ENCODE measurements at regions not wholly inside any gene's neighbourhood (a gene's known extent, or its start where the extent isn't known, plus 50 kb on each side); places are given as distances from the start of the nearest gene placed in this dataset.
"Not testable (repeated sequence)": the region's sequence is repeated elsewhere in the genome, so short reads cannot be mapped to it uniquely, and the experiment has no call there.

- DNase-seq: no peak
These were observed 91.8 kb upstream of the CNKSR3 start for GRCh38 chr6:154602296-154602695.

- no peak for DNase-seq
These were observed 92.2 kb upstream of the CNKSR3 start for GRCh38 chr6:154602708-154603107.

GRCh38 chr6:154604119-154604518 lies 93.6 kb upstream of the CNKSR3 start:
- DNase-seq: no peak

GRCh38 chr6:154605178-154605881 lies 94.8 kb upstream of the CNKSR3 start:
- no peak for DNase-seq

DNA sequence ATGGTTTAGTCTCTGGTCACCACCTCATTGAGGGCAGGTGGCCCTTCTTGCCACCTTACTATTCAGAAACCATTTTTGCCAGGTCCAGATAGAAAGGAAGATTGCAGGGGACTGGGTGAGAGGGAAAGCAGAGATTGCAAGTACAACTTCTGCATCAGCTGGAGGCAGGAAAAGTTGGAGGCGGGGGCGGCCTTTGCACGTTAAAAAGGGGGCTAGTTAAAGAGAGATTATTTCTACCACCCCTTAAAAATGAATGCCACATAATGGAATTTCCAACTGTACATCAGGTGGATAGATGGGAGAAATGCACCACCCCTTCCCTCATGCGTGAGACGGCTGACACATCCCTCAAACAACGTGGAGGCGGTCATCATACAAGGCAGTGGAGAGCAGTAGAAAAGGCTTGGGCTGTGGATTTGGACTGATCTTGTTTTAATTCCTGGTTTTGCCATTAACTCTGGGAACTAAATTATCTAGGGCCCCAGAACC lies 95.4 kb upstream of the CNKSR3 start:
- no peak for DNase-seq

GRCh38 chr6:154606457-154606856 lies 96.0 kb upstream of the CNKSR3 start:
- peak in 3 of 4 experiments; percentile 6 to 59 (median 57) for DNase-seq

- no peak for DNase-seq
These were observed 96.4 kb upstream of the CNKSR3 start for GRCh38 chr6:154606860-154607259.

DNA sequence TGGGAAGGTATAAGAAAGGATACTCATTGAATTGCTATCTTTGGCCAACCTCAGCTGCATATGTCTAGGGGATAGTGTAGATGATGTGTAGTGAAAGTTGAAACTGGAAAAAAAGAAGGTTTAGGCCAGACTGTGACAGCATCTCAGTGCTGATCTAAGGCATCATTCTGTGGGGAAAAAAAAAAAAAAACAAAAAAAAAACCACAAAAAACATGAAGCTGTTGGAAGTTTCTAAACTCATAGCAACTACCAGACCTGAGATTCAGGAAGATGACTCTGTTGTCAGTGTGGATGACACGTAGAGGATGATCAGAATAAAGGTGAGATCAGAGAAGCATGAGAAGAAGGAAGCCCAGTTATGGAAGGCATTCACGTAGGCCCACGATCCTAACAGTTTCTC lies 100.8 kb upstream of the CNKSR3 start:
- DNase-seq: no peak

DNA sequence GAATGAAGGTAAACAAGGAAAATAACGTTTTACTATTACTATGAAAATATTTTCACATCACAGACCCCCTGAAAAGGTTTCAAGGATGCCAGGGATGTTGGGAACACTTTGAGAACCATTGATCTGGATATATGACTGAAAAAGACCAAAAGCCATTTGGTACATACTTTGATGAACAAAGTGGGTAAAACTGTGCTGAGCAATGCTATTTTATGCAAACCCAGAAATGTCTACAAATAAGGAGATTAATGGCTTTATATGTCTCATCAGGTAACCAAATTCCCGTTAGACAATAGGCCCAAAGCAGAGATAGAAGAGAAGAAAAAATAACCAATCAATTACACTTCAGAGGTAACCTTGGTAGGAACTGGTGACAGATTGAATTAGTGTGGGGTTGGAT lies 101.4 kb upstream of the CNKSR3 start:
- no peak for DNase-seq

- no peak for DNase-seq
These were observed 102.7 kb upstream of the CNKSR3 start for GRCh38 chr6:154613137-154613676.

DNA sequence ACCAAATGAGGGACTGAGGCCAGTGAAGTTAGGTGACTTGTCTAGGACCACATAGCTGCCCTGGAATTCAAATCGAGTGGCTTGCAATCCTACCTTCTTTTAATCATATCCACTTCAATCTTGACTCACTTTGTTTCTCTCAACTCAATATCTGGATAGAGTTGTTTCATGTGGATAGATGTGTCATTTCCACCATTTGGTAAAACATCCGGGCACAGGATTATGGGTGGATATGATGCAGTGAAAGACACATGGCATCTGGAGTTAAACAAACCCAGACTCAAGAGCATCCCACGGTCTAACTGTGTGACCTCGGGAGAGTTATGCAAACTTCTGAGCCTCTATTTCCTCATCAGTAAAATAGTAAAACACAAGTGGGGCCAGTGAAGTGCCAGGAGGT lies 103.6 kb upstream of the CNKSR3 start:
- DNase-seq: no peak

DNA sequence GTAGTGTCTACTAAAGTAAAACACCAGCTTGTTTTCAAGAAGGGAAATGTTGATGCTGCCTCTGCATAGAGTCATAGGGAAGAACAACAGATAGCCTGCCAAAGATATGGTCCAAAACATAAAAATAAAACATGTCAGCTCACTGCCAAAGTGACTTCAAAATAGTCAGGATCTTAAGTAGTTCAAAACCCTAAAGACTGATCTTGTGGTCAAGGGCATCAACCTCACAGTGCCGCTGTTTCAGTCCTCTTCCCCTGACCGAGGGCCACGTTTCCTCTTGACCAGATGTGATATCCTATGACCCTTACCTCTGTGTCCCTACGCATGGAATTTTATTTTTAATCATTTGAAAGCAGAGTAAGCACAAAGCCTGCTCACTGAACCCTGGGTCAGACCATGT lies 104.2 kb upstream of the CNKSR3 start:
- no peak for DNase-seq

GRCh38 chr6:154615483-154616025 lies 105.1 kb upstream of the CNKSR3 start:
- DNase-seq: no peak

DNA sequence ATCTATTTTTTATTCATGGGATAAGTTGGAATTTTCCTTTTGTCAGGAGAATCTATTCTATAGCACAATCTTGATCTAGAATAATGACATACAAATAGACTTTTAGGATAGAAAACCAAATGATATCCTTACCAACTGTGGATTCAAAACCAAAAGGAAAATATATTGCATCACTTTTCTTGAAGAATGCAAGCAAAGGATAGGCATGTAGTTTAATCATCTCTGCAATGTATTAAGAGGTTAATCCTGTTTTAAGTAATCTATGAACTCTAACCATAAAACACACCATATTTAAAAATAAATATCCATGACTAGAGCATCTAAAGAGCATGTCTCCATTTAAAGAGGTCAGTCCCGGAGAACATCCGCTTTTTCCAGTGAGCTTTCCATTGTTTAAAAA lies 106.7 kb upstream of the CNKSR3 start:
- no peak for DNase-seq

- DNase-seq: no peak
These were observed 108.7 kb upstream of the CNKSR3 start for GRCh38 chr6:154619146-154619545.

GRCh38 chr6:154621686-154622085 lies 111.2 kb upstream of the CNKSR3 start:
- no peak for DNase-seq

DNA sequence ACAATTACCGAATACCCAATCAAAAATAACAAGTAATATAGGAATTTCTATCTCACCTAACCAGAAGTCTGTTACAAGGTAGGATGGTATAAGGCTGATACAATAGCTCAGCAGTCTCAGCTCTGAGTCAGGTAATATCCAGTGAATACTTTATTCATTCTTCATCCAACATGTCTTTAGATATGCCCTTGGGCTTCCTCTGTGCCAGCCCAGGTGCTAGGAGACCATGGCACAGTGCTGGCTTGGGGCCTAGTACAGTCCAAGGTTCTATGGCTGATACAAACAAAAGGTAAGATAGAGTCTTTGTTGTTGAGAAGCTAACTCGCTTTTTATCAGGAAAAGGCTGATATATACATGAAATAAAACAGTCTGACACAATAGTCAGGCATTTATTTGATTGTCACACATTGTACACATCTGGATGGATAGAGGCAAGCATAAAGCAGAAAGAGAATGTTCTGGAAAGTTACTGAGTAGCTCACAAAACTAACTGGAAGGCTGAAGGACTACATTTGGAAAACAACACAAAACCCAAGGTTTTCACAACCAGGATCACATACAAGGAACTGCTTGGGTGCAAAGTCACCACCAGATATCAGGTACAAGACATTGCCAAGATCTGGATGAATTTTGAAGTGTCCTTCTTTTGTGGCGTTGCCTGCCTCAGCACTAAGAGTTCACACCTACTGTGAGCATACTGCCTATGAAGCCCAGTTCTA lies 110.4 kb upstream of the SCAF8 start:
- no peak for DNase-seq

GRCh38 chr6:154623391-154623790 lies 109.8 kb upstream of the SCAF8 start:
- DNase-seq: no peak

- no peak for DNase-seq
These were observed 109.1 kb upstream of the SCAF8 start for GRCh38 chr6:154624038-154624599.

DNA sequence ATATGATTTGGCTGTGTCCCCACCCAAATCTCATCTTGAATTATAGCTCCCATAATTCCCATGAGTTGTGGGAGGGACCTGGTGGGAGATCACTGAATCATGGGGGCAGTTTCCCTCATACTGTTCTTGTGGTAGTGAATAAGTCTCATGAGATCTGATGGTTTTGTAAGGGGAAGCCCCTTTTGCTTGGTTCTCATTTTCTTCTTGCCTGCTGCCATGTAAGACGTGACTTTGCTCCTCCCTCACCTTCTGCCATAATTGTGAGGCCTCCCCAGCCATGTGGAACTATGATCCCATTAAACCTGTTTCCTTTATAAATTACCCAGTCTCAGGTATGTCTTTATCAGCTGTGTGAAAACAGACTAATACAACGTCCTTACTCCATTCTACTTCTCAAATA lies 108.5 kb upstream of the SCAF8 start:
- DNase-seq: not testable (repeated sequence)

- no peak for DNase-seq
These were observed 107.5 kb upstream of the SCAF8 start for GRCh38 chr6:154625721-154626120.

- DNase-seq: no peak
These were observed 104.1 kb upstream of the SCAF8 start for GRCh38 chr6:154629127-154629526.

DNA sequence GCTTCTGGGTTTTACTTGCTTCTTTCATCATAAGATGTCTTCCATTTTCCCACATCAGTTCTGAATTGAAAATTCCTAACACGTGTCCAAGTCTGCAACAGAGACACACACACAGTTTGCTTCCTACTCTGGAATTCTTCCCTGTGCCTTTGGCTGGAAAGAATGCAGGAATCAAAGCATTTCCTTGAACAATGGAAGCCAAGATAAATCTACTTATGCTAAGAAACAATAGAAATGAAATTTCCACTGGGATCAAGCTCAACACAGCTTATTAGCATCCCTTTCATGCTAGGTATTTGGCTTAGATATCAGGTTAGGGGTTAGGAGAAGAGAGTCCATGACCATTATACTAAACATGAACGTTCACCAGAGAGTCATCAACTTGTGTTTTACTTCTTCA lies 101.1 kb upstream of the SCAF8 start:
- DNase-seq: no peak

DNA sequence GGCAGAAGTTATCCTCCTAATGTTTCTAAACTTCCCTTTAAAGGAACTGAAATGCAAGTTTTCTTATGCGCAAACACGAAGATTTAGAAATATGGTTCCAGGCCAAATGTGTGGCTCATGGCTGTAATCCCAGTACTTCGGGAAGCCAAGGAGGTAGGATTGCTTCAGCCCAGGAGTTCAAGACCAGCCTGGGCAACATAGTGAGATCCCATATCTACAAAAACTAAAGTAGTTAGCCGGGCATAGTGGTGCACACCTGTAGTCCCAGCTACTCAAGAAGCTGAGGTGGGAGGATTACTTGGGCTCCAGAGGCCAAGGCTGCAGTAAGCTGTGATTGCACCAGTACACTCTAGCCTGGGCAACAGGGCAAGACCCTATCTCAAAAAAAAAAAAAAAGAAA lies 95.8 kb upstream of the SCAF8 start:
- no peak for DNase-seq

Measured in activated naive CD4-positive, alpha-beta T cell (primary cell).